BLaER1 (cell line): ENCODE measurements at regions not wholly inside any gene's neighbourhood (a gene's known extent, or its start where the extent isn't known, plus 50 kb on each side); places are given as distances from the start of the nearest gene placed in this dataset.

Source experiments
- H3K27ac ChIP-seq: shearing (Covaris generic); formaldehyde crosslinking; 2 replicates; pipeline ENCODE4 v1.8.1; 2022
- H3K27me3 ChIP-seq: shearing (Covaris generic); formaldehyde crosslinking; 2 replicates; pipeline ENCODE4 v1.8.1; 2022
- H3K36me3 ChIP-seq: shearing (Covaris generic); formaldehyde crosslinking; 2 replicates; pipeline ENCODE4 v1.8.1; 2022
- H3K4me1 ChIP-seq: shearing (Covaris generic); formaldehyde crosslinking; 2 replicates; pipeline ENCODE4 v1.8.1; 2022
- H3K4me2 ChIP-seq: shearing (Covaris generic); formaldehyde crosslinking; 2 replicates; pipeline ENCODE4 v1.8.1; 2022
- H3K4me3 ChIP-seq: shearing (Covaris generic); formaldehyde crosslinking; 2 replicates; pipeline ENCODE4 v1.8.1; 2022
- H3K9ac ChIP-seq: shearing (Covaris generic); formaldehyde crosslinking; 2 replicates; pipeline ENCODE4 v1.8.1; 2022
- H3K9me3 ChIP-seq: shearing (Covaris generic); formaldehyde crosslinking; 2 replicates; pipeline ENCODE4 v1.8.1; 2022
- H4K20me1 ChIP-seq: shearing (Covaris generic); formaldehyde crosslinking; 2 replicates; pipeline ENCODE4 v1.8.1; 2022
- Cebpa-rat ChIP-seq: shearing (Covaris generic); IDR thresholded peaks from 2 replicates; pipeline ENCODE4 v1.8.1; 2022

GRCh38 chr12:124094733-124095132 is 121.7 kb downstream of the ZNF664 start:
- H3K27ac ChIP-seq = no peak overlapping the region
- no peak overlapping the region for H3K9ac ChIP-seq
- no peaks in the 10 kb centered on the region for H3K9me3 ChIP-seq
- no peak overlapping the region for H3K4me2 ChIP-seq
- H4K20me1 ChIP-seq = no peaks in the 10 kb centered on the region
- H3K27me3 ChIP-seq = no peaks in the 10 kb centered on the region
- TF ChIP-seq Cebpa-rat = no peak
- H3K4me1 ChIP-seq = no peaks in the 10 kb centered on the region
- no peaks in the 10 kb centered on the region for H3K36me3 ChIP-seq
- H3K4me3 ChIP-seq = no peak overlapping the region

GRCh38 chr12:124096109-124096508 is 123.1 kb downstream of the ZNF664 start:
- Histone ChIP-seq H3K36me3 (no peaks in the 10 kb centered on the region), H3K9ac (no peak overlapping the region), H3K27ac (no peak overlapping the region), H4K20me1 (no peaks in the 10 kb centered on the region), H3K27me3 (no peaks in the 10 kb centered on the region), H3K4me2 (no peak overlapping the region), H3K4me3 (no peak overlapping the region), H3K4me1 (no peaks in the 10 kb centered on the region), H3K9me3 (no peaks in the 10 kb centered on the region)
- no peak for TF ChIP-seq Cebpa-rat

GRCh38 chr12:124096869-124097434 is 123.9 kb downstream of the ZNF664 start:
- no peak overlapping the region for H3K27ac ChIP-seq
- TF ChIP-seq Cebpa-rat = no peak
- H3K4me1 ChIP-seq = no peaks in the 10 kb centered on the region
- no peaks in the 10 kb centered on the region for H4K20me1 ChIP-seq
- no peaks in the 10 kb centered on the region for H3K9me3 ChIP-seq
- no peaks in the 10 kb centered on the region for H3K27me3 ChIP-seq
- H3K4me3 ChIP-seq = no peak overlapping the region
- H3K9ac ChIP-seq = no peak overlapping the region
- H3K4me2 ChIP-seq = no peak overlapping the region
- H3K36me3 ChIP-seq = no peaks in the 10 kb centered on the region

GRCh38 chr12:124097701-124098100 is 124.7 kb downstream of the ZNF664 start:
- no peaks in the 10 kb centered on the region for H4K20me1 ChIP-seq
- H3K36me3 ChIP-seq = no peaks in the 10 kb centered on the region
- peaks cover 2% of the 10 kb centered on the region for H3K9me3 ChIP-seq
- no peak overlapping the region for H3K4me3 ChIP-seq
- H3K4me1 ChIP-seq = no peaks in the 10 kb centered on the region
- TF ChIP-seq Cebpa-rat = no peak
- no peak overlapping the region for H3K4me2 ChIP-seq
- no peak overlapping the region for H3K9ac ChIP-seq
- no peaks in the 10 kb centered on the region for H3K27me3 ChIP-seq
- H3K27ac ChIP-seq = no peak overlapping the region

GRCh38 chr12:124098101-124098757 is 125.2 kb downstream of the ZNF664 start:
- no peaks in the 10 kb centered on the region for H3K36me3 ChIP-seq
- H3K27ac ChIP-seq = no peak overlapping the region
- no peak overlapping the region for H3K4me2 ChIP-seq
- TF ChIP-seq Cebpa-rat = no peak
- no peaks in the 10 kb centered on the region for H4K20me1 ChIP-seq
- peaks cover 6% of the 10 kb centered on the region for H3K9me3 ChIP-seq
- H3K9ac ChIP-seq = no peak overlapping the region
- no peak overlapping the region for H3K4me3 ChIP-seq
- H3K27me3 ChIP-seq = no peaks in the 10 kb centered on the region
- H3K4me1 ChIP-seq = no peaks in the 10 kb centered on the region

- H3K9me3 ChIP-seq = peaks cover 6% of the 10 kb centered on the region
- H3K4me2 ChIP-seq = no peak overlapping the region
- H4K20me1 ChIP-seq = no peaks in the 10 kb centered on the region
- H3K27ac ChIP-seq = no peak overlapping the region
- no peak overlapping the region for H3K4me3 ChIP-seq
- no peaks in the 10 kb centered on the region for H3K4me1 ChIP-seq
- H3K36me3 ChIP-seq = no peaks in the 10 kb centered on the region
- no peak for TF ChIP-seq Cebpa-rat
- no peak overlapping the region for H3K9ac ChIP-seq
- H3K27me3 ChIP-seq = no peaks in the 10 kb centered on the region
These were observed 125.9 kb downstream of the ZNF664 start for GRCh38 chr12:124098887-124099286.

- Histone ChIP-seq H3K4me2 (no peak overlapping the region), H3K36me3 (no peaks in the 10 kb centered on the region), H4K20me1 (no peaks in the 10 kb centered on the region), H3K4me1 (no peaks in the 10 kb centered on the region), H3K27me3 (no peaks in the 10 kb centered on the region), H3K9me3 (peaks cover 6% of the 10 kb centered on the region), H3K4me3 (no peak overlapping the region), H3K27ac (no peak overlapping the region), H3K9ac (no peak overlapping the region)
- no peak for TF ChIP-seq Cebpa-rat
These were observed 126.6 kb downstream of the ZNF664 start for GRCh38 chr12:124099661-124100060.

- Histone ChIP-seq H3K27ac (no peak overlapping the region), H3K4me3 (no peak overlapping the region), H4K20me1 (no peaks in the 10 kb centered on the region), H3K36me3 (no peaks in the 10 kb centered on the region), H3K27me3 (no peaks in the 10 kb centered on the region), H3K4me1 (no peaks in the 10 kb centered on the region), H3K9me3 (peaks cover 6% of the 10 kb centered on the region), H3K9ac (no peak overlapping the region), H3K4me2 (no peak overlapping the region)
- no peak for TF ChIP-seq Cebpa-rat
These were observed 127.7 kb downstream of the ZNF664 start for GRCh38 chr12:124100572-124101178.

- H3K27ac ChIP-seq = no peak overlapping the region
- no peak overlapping the region for H3K4me2 ChIP-seq
- peaks cover 6% of the 10 kb centered on the region for H3K9me3 ChIP-seq
- no peak overlapping the region for H3K9ac ChIP-seq
- H3K27me3 ChIP-seq = no peaks in the 10 kb centered on the region
- H4K20me1 ChIP-seq = no peaks in the 10 kb centered on the region
- H3K4me1 ChIP-seq = peaks cover 7% of the 10 kb centered on the region; the same call in 1 of the 2 replicates
- no peak for TF ChIP-seq Cebpa-rat
- no peak overlapping the region for H3K4me3 ChIP-seq
- H3K36me3 ChIP-seq = no peaks in the 10 kb centered on the region
These were observed 132.5 kb downstream of the ZNF664 start for GRCh38 chr12:124105546-124105945.

GRCh38 chr12:124107351-124107750 is 134.3 kb downstream of the ZNF664 start:
- Histone ChIP-seq H3K4me2 (no peak overlapping the region), H4K20me1 (no peaks in the 10 kb centered on the region), H3K27me3 (no peaks in the 10 kb centered on the region), H3K4me3 (no peak overlapping the region), H3K27ac (no peak overlapping the region), H3K9me3 (peaks cover 6% of the 10 kb centered on the region), H3K36me3 (no peaks in the 10 kb centered on the region), H3K4me1 (peaks cover 7% of the 10 kb centered on the region; the same call in 1 of the 2 replicates), H3K9ac (no peak overlapping the region)
- TF ChIP-seq Cebpa-rat = no peak
